SU-DHL-6 (cell line): ENCODE measurements at regions not wholly inside any gene's neighbourhood (a gene's known extent, or its start where the extent isn't known, plus 50 kb on each side); places are given as distances from the start of the nearest gene placed in this dataset.

ENCODE experiments used
- CTCF ChIP-seq: fragments of 200-600 bp; sonication (generic); IDR thresholded peaks from one replicate; pipeline ENCODE4 v1.5.1; 2017; ENCODE audit warnings: antibody characterized with exemption, mild to moderate bottlenecking, low read length, moderate library complexity; ENCODE audit not compliant: insufficient read depth, poor library complexity, severe bottlenecking
- EZH2phosphoT487 ChIP-seq: fragments of 200-600 bp; sonication (generic), shearing (Covaris generic); conservative IDR thresholded peaks from 2 replicates; pipeline ENCODE4 v1.6.1; 2018; ENCODE audit warnings: mild to moderate bottlenecking, antibody characterized with exemption, low read length, moderate library complexity, mixed read lengths

DNA sequence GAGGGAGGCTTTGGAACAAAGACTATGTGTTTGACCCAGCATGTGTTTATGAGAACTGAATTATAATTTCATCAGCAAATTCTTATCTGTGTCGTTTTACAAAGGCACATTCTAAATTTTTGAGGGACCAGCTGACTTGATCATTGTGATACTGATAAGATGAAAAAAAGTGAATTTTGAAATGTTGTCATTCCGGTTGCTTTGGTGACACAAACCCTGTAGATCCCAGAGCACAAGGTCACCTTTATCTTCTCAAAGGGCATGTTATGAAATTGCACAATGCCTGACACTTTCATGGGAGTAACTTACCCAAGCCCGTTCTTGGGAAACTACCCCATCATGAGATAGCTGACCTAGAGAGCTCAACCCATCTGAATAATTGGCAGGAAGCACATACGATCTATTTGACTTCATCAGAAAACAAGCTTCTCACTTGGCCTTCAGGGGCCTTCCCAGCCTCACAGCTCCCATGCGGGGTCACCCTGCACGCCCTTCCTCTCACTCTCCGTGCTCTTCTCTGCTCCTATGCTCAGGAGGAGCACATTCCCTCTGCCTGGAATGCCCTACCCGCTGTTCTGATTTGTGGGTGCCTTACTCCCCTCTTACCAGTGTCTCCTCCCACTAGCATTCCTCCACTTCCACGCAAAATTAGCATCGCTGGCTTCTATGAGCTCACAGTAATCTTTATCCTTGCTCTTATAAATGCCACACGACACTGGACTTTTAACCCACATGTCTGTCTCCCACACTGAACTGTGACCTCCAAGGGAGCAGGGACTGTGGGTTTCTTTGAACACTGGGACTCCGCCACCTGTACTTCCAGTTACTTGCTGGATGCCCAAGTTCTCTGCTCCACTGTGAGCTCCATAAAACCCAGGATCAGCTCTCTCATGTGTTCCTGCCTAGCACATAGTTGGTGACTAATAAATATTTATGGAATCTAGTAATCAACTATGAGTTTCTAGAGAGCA is 555.8 kb upstream of the ID2 start:
- no peak for TF ChIP-seq EZH2phosphoT487
- TF ChIP-seq CTCF = no peak
